ENCODE measurements at regions not wholly inside any gene's neighbourhood (a gene's known extent, or its start where the extent isn't known, plus 50 kb on each side); places are given as distances from the start of the nearest gene placed in this dataset.
"Not testable (repeated sequence)": the region's sequence is repeated elsewhere in the genome, so short reads cannot be mapped to it uniquely, and the experiment has no call there.

- TF ChIP-seq, protein P1, sequence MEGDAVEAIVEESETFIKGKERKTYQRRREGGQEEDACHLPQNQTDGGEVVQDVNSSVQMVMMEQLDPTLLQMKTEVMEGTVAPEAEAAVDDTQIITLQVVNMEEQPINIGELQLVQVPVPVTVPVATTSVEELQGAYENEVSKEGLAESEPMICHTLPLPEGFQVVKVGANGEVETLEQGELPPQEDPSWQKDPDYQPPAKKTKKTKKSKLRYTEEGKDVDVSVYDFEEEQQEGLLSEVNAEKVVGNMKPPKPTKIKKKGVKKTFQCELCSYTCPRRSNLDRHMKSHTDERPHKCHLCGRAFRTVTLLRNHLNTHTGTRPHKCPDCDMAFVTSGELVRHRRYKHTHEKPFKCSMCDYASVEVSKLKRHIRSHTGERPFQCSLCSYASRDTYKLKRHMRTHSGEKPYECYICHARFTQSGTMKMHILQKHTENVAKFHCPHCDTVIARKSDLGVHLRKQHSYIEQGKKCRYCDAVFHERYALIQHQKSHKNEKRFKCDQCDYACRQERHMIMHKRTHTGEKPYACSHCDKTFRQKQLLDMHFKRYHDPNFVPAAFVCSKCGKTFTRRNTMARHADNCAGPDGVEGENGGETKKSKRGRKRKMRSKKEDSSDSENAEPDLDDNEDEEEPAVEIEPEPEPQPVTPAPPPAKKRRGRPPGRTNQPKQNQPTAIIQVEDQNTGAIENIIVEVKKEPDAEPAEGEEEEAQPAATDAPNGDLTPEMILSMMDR (IDR thresholded peaks at IDR 0.05), result no peak
- Histone ChIP-seq H3K36me3 (ENCODE audit: insufficient read depth, low read length) (no peaks in the 10 kb centered on the region), H3K27me3 (ENCODE audit: control insufficient read depth in 1 of 2, insufficient read depth in 2 of 2, low read length in 2 of 2) (no peaks in the 10 kb centered on the region), H3K27ac (ENCODE audit: low read depth in 1 of 2, low read length in 2 of 2) (no peak overlapping the region), H3K4me1 (ENCODE audit: insufficient read depth, low read length) (no peaks in the 10 kb centered on the region), H3K4me3 (ENCODE audit: low read length) (no peak overlapping the region), H3K9me3 (ENCODE audit: control insufficient read depth in 1 of 2, insufficient read depth in 1 of 2, low read length in 2 of 2) (no peaks in the 10 kb centered on the region)
- Mint-ChIP-seq H3K27ac (no peak overlapping the region), H3K9me3 (peaks cover 17% of the 10 kb centered on the region), H3K4me3 (no peak overlapping the region), H3K27me3 (no peaks in the 10 kb centered on the region), H3K4me1 (ENCODE audit: low read depth) (no peaks in the 10 kb centered on the region), H3K36me3 (ENCODE audit: low read depth) (no peaks in the 10 kb centered on the region)
- POLR2A ChIA-PET, result no interaction called here
- intact Hi-C loops (cut with DNase I, micrococcal nuclease), result no loop called here
- ATAC-seq (ENCODE audit: poor library complexity), result no peak
- CTCF ChIA-PET, result no interaction called here
- DNase-seq, result no peak
These were observed 250.6 kb upstream of the SPHKAP start for GRCh38 chr2:228432116-228432515.

GRCh38 chr2:228430986-228431385 lies 249.5 kb upstream of the SPHKAP start:
- no peak overlapping the region for H3K27ac Mint-ChIP-seq
- Histone ChIP-seq H3K36me3 (ENCODE audit: insufficient read depth, low read length) (no peaks in the 10 kb centered on the region), H3K4me3 (ENCODE audit: low read length) (no peak overlapping the region), H3K27ac (ENCODE audit: low read depth in 1 of 2, low read length in 2 of 2) (no peak overlapping the region), H3K27me3 (ENCODE audit: control insufficient read depth in 1 of 2, insufficient read depth in 2 of 2, low read length in 2 of 2) (no peaks in the 10 kb centered on the region), H3K9me3 (ENCODE audit: control insufficient read depth in 1 of 2, insufficient read depth in 1 of 2, low read length in 2 of 2) (no peaks in the 10 kb centered on the region), H3K4me1 (ENCODE audit: insufficient read depth, low read length) (no peaks in the 10 kb centered on the region)
- H3K4me3 Mint-ChIP-seq, result no peak overlapping the region
- H3K9me3 Mint-ChIP-seq, result peaks cover 17% of the 10 kb centered on the region
- no peaks in the 10 kb centered on the region for H3K27me3 Mint-ChIP-seq
- no peak for DNase-seq
- POLR2A ChIA-PET, result no interaction called here
- CTCF ChIA-PET, result no interaction called here
- H3K4me1 Mint-ChIP-seq (ENCODE audit: low read depth), result no peaks in the 10 kb centered on the region
- ATAC-seq (ENCODE audit: poor library complexity), result no peak
- intact Hi-C loops (cut with DNase I, micrococcal nuclease), result no loop called here
- TF ChIP-seq, protein P1 (IDR thresholded peaks at IDR 0.05), result no peak
- H3K36me3 Mint-ChIP-seq (ENCODE audit: low read depth), result no peaks in the 10 kb centered on the region

- TF ChIP-seq, protein P1 (IDR thresholded peaks at IDR 0.05), result no peak
- Histone ChIP-seq H3K27ac (ENCODE audit: low read depth in 1 of 2, low read length in 2 of 2) (no peak overlapping the region), H3K4me3 (ENCODE audit: low read length) (no peak overlapping the region), H3K9me3 (ENCODE audit: control insufficient read depth in 1 of 2, insufficient read depth in 1 of 2, low read length in 2 of 2) (peaks cover 0 to 7% of the 10 kb centered on the region in 2 experiments), H3K36me3 (ENCODE audit: insufficient read depth, low read length) (no peaks in the 10 kb centered on the region), H3K4me1 (ENCODE audit: insufficient read depth, low read length) (no peaks in the 10 kb centered on the region), H3K27me3 (ENCODE audit: control insufficient read depth in 1 of 2, insufficient read depth in 2 of 2, low read length in 2 of 2) (no peaks in the 10 kb centered on the region)
- ATAC-seq (ENCODE audit: poor library complexity) (no peak), DNase-seq (no peak)
- H3K36me3 Mint-ChIP-seq (ENCODE audit: low read depth), result no peaks in the 10 kb centered on the region
- H3K4me3 Mint-ChIP-seq, result no peak overlapping the region
- ChIA-PET CTCF (no interaction called here), POLR2A (no interaction called here)
- no peaks in the 10 kb centered on the region for H3K4me1 Mint-ChIP-seq (ENCODE audit: low read depth)
- intact Hi-C loops (cut with DNase I, micrococcal nuclease), result no loop called here
- no peak overlapping the region for H3K27ac Mint-ChIP-seq
- H3K27me3 Mint-ChIP-seq, result no peaks in the 10 kb centered on the region
- peaks cover 13% of the 10 kb centered on the region for H3K9me3 Mint-ChIP-seq
These were observed 245.2 kb upstream of the SPHKAP start for GRCh38 chr2:228426502-228427216.

DNA sequence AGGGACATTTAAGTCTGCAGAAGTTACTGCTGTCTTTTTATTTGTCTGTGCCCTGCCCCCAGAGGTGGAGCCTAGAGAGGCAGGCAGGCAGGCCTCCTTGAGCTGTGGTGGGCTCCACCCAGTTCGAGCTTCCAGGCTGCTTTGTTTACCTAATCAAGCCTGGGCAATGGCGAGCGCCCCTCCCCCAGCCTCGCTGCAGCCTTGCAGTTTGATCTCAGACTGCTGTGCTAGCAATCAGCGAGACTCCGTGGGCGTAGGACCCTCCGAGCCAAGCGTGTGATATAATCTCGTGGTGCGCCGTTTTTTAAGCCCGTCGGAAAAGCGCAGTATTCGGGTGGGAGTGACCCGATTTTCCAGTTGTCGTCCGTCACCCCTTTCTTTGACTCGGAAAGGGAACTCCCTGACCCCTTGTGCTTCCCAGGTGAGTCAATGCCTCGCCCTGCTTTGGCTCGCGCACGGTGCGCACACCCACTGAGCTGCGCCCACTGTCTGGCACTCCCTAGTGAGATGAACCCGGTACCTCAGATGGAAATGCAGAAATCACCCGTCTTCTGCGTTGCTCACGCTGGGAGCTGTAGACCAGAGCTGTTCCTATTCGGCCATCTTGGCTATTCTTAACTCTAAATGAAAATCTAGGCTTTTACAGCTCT lies 244.0 kb upstream of the SPHKAP start:
- H3K27me3 Mint-ChIP-seq; CTCF ChIA-PET; H3K27ac ChIP-seq (ENCODE audit: low read depth in 1 of 2, low read length in 2 of 2); H3K27ac Mint-ChIP-seq; H3K27me3 ChIP-seq (ENCODE audit: control insufficient read depth in 1 of 2, insufficient read depth in 2 of 2, low read length in 2 of 2); H3K36me3 ChIP-seq (ENCODE audit: insufficient read depth, low read length); POLR2A ChIA-PET; ATAC-seq (ENCODE audit: poor library complexity); intact Hi-C loops (cut with DNase I, micrococcal nuclease); DNase-seq; H3K4me1 ChIP-seq (ENCODE audit: insufficient read depth, low read length); H3K36me3 Mint-ChIP-seq (ENCODE audit: low read depth); H3K9me3 ChIP-seq (ENCODE audit: control insufficient read depth in 1 of 2, insufficient read depth in 1 of 2, low read length in 2 of 2); H3K4me1 Mint-ChIP-seq (ENCODE audit: low read depth); H3K4me3 ChIP-seq (ENCODE audit: low read length); H3K4me3 Mint-ChIP-seq; H3K9me3 Mint-ChIP-seq: not testable (repeated sequence)

Measured in CD4-positive, alpha-beta T cell (primary cell).